ENCODE measurements at regions not wholly inside any gene's neighbourhood (a gene's known extent, or its start where the extent isn't known, plus 50 kb on each side); places are given as distances from the start of the nearest gene placed in this dataset.

GRCh38 chrX:150201841-150202240 is 161.3 kb upstream of the MAMLD1 start:
- no peak for DNase-seq (ENCODE audit: low spot score)
- no peaks in the 10 kb centered on the region for H3K36me3 Mint-ChIP-seq (ENCODE audit: low read depth)
- H3K27ac Mint-ChIP-seq (ENCODE audit: unreplicated experiment): peak overlapping the region; percentile 52
- H3K27me3 Mint-ChIP-seq (ENCODE audit: low read depth): no peaks in the 10 kb centered on the region
- TF ChIP-seq, protein P1, sequence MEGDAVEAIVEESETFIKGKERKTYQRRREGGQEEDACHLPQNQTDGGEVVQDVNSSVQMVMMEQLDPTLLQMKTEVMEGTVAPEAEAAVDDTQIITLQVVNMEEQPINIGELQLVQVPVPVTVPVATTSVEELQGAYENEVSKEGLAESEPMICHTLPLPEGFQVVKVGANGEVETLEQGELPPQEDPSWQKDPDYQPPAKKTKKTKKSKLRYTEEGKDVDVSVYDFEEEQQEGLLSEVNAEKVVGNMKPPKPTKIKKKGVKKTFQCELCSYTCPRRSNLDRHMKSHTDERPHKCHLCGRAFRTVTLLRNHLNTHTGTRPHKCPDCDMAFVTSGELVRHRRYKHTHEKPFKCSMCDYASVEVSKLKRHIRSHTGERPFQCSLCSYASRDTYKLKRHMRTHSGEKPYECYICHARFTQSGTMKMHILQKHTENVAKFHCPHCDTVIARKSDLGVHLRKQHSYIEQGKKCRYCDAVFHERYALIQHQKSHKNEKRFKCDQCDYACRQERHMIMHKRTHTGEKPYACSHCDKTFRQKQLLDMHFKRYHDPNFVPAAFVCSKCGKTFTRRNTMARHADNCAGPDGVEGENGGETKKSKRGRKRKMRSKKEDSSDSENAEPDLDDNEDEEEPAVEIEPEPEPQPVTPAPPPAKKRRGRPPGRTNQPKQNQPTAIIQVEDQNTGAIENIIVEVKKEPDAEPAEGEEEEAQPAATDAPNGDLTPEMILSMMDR (IDR thresholded peaks at IDR 0.05): no peak
- peaks cover 35% of the 10 kb centered on the region for H3K4me1 Mint-ChIP-seq (ENCODE audit: low read depth)
- H3K4me3 Mint-ChIP-seq (ENCODE audit: unreplicated experiment): no peak overlapping the region
- peaks cover 14% of the 10 kb centered on the region for H3K9me3 Mint-ChIP-seq (ENCODE audit: low read depth)

- no peak for DNase-seq (ENCODE audit: low spot score)
- Mint-ChIP-seq H3K27ac (ENCODE audit: unreplicated experiment) (peak overlapping the region; percentile 55), H3K36me3 (ENCODE audit: low read depth) (no peaks in the 10 kb centered on the region), H3K4me1 (ENCODE audit: low read depth) (peaks cover 35% of the 10 kb centered on the region), H3K27me3 (ENCODE audit: low read depth) (no peaks in the 10 kb centered on the region), H3K4me3 (ENCODE audit: unreplicated experiment) (no peak overlapping the region), H3K9me3 (ENCODE audit: low read depth) (peaks cover 14% of the 10 kb centered on the region)
- TF ChIP-seq, protein P1 (IDR thresholded peaks at IDR 0.05): no peak
Measured at GRCh38 chrX:150202641-150203247, 160.4 kb upstream of the MAMLD1 start.

- H3K4me1 Mint-ChIP-seq (ENCODE audit: low read depth): peaks cover 35% of the 10 kb centered on the region
- DNase-seq (ENCODE audit: low spot score): no peak
- peaks cover 14% of the 10 kb centered on the region for H3K9me3 Mint-ChIP-seq (ENCODE audit: low read depth)
- TF ChIP-seq, protein P1 (IDR thresholded peaks at IDR 0.05): peak; percentile 11
- H3K27ac Mint-ChIP-seq (ENCODE audit: unreplicated experiment): peak overlapping the region; percentile 55
- H3K36me3 Mint-ChIP-seq (ENCODE audit: low read depth): no peaks in the 10 kb centered on the region
- no peaks in the 10 kb centered on the region for H3K27me3 Mint-ChIP-seq (ENCODE audit: low read depth)
- H3K4me3 Mint-ChIP-seq (ENCODE audit: unreplicated experiment): no peak overlapping the region
Measured at GRCh38 chrX:150203248-150203645, 159.9 kb upstream of the MAMLD1 start.

GRCh38 chrX:150205011-150205410 is 158.1 kb upstream of the MAMLD1 start:
- H3K36me3 Mint-ChIP-seq (ENCODE audit: low read depth): no peaks in the 10 kb centered on the region

DNA sequence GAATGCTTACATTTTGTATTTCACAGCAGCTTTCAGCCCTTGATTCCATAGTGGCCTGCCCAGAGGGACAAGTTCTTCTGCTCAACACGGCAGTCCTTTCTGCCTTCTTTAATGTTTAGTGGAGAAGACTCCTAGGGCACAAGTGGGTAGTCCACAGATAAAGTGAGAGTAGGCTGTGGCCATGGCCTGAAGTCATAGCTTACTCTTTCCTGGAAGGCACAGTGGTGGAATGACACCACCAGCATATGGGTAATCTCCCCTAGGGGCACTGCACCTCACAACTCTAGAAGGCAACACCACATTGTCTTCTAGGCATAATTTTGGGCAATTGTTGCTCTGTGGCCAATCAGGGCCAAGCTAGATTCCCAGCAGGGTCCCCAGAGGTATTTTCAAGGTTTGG is 155.4 kb upstream of the MAMLD1 start:
- H3K27me3 Mint-ChIP-seq (ENCODE audit: low read depth): no peaks in the 10 kb centered on the region
- H3K27ac Mint-ChIP-seq (ENCODE audit: unreplicated experiment): no peak overlapping the region
- H3K9me3 Mint-ChIP-seq (ENCODE audit: low read depth): peaks cover 14% of the 10 kb centered on the region
- no peak overlapping the region for H3K4me3 Mint-ChIP-seq (ENCODE audit: unreplicated experiment)
- H3K36me3 Mint-ChIP-seq (ENCODE audit: low read depth): no peaks in the 10 kb centered on the region
- DNase-seq (ENCODE audit: low spot score): no peak
- peaks cover 8% of the 10 kb centered on the region for H3K4me1 Mint-ChIP-seq (ENCODE audit: low read depth)
- TF ChIP-seq, protein P1 (IDR thresholded peaks at IDR 0.05): no peak

More at GRCh38 chrX:150205011-150205410, 158.1 kb upstream of the MAMLD1 start:
- peak overlapping the region; percentile 45 for H3K27ac Mint-ChIP-seq (ENCODE audit: unreplicated experiment)
- no peak for DNase-seq (ENCODE audit: low spot score)
- H3K4me3 Mint-ChIP-seq (ENCODE audit: unreplicated experiment): no peak overlapping the region
- peaks cover 19% of the 10 kb centered on the region for H3K9me3 Mint-ChIP-seq (ENCODE audit: low read depth)
- TF ChIP-seq, protein P1 (IDR thresholded peaks at IDR 0.05): peak; percentile 14
- H3K27me3 Mint-ChIP-seq (ENCODE audit: low read depth): no peaks in the 10 kb centered on the region
- H3K4me1 Mint-ChIP-seq (ENCODE audit: low read depth): peaks cover 20% of the 10 kb centered on the region
